Muscle of back (tissue), 3 donors: ENCODE measurements at regions not wholly inside any gene's neighbourhood (a gene's known extent, or its start where the extent isn't known, plus 50 kb on each side); places are given as distances from the start of the nearest gene placed in this dataset.
A peak's percentile ranks its signal among the peaks of the same experiment; 100 is the strongest.
"Not testable (repeated sequence)": the region's sequence is repeated elsewhere in the genome, so short reads cannot be mapped to it uniquely, and the experiment has no call there.

Experiments
- DNase-seq, 3 donors: peaks; one replicate each; pipeline versions ENCODE4 v3.0.0 to v3.0.0-alpha.2; 2013

GRCh38 chr5:50588471-50588870 lies 78.0 kb upstream of the PARP8 start:
- not testable (repeated sequence) for DNase-seq

- DNase-seq = not testable (repeated sequence)
Observed at GRCh38 chr5:50590444-50591189, 75.8 kb upstream of the PARP8 start.

GRCh38 chr5:50591338-50591737 lies 75.1 kb upstream of the PARP8 start:
- DNase-seq = not testable (repeated sequence)

- DNase-seq = no peak
Observed at GRCh38 chr5:50593681-50594080, 72.8 kb upstream of the PARP8 start.

- peak in 1 of 3 donors; percentile 49 for DNase-seq
Observed at GRCh38 chr5:50595199-50595598, 71.2 kb upstream of the PARP8 start.

GRCh38 chr5:50601576-50601975 lies 64.9 kb upstream of the PARP8 start:
- not testable (repeated sequence) for DNase-seq

- no peak for DNase-seq
Observed at GRCh38 chr5:50606179-50606578, 60.3 kb upstream of the PARP8 start.

GRCh38 chr5:50607456-50607855 lies 59.0 kb upstream of the PARP8 start:
- DNase-seq = not testable (repeated sequence)

- not testable (repeated sequence) for DNase-seq
Observed at GRCh38 chr5:50607953-50608705, 58.3 kb upstream of the PARP8 start.

GRCh38 chr5:50613057-50613456 lies 53.4 kb upstream of the PARP8 start:
- peak in 1 of 3 donors; percentile 7 for DNase-seq
